DND-41 (cell line): ENCODE measurements at regions not wholly inside any gene's neighbourhood (a gene's known extent, or its start where the extent isn't known, plus 50 kb on each side); places are given as distances from the start of the nearest gene placed in this dataset.

Experiments
- CTCF ChIP-seq: IDR thresholded peaks from 2 replicates; pipeline ENCODE4 v1.5.1; 2012; ENCODE audit warnings: borderline replicate concordance, low read length, moderate library complexity, mild to moderate bottlenecking; ENCODE audit not compliant: poor library complexity, severe bottlenecking; ENCODE audit errors: extremely low read depth
- EZH2 ChIP-seq: IDR thresholded peaks from 3 replicates; pipeline ENCODE4 v1.6.1; 2012; ENCODE audit warnings: borderline replicate concordance, low read depth, mild to moderate bottlenecking, moderate library complexity, low read length, inconsistent platforms; ENCODE audit not compliant: severe bottlenecking

GRCh38 chrX:93428497-93428896 is 244.9 kb downstream of the NAP1L3 start:
- TF ChIP-seq CTCF (no peak), EZH2 (no peak)
